CD8-positive, alpha-beta memory T cell (primary cell): ENCODE measurements at regions not wholly inside any gene's neighbourhood (a gene's known extent, or its start where the extent isn't known, plus 50 kb on each side); places are given as distances from the start of the nearest gene placed in this dataset.

Experiments
- CTCF ChIA-PET: fragments of 350-600 bp; sonication (Branson Sonifier 250); formaldehyde crosslinking; loops from one replicate; lab custom pipeline; 2021; ENCODE audit warnings: antibody characterized with exemption; lab: Charles Lee
- POLR2A ChIA-PET: fragments of 350-600 bp; sonication (Branson Sonifier 250); formaldehyde crosslinking; loops from one replicate; lab custom pipeline; 2021; ENCODE audit warnings: antibody characterized with exemption; lab: Charles Lee
- DNase-seq, 5 donors: peaks; one replicate each; pipeline versions ENCODE4 v3.0.0 to v3.0.0-alpha.2; 2020 to 2022; ENCODE audit warnings: mixed read lengths in 1 of 5
- H3K27ac ChIP-seq: one replicate; pipeline ENCODE4 v1.7.0; 2013; ENCODE audit warnings: low read depth, mild to moderate bottlenecking, low read length, moderate library complexity
- H3K27me3 ChIP-seq: 2 replicates; pipeline ENCODE4 v1.7.0; 2013; ENCODE audit warnings: low read length, mild to moderate bottlenecking; ENCODE audit not compliant: insufficient read depth, poor library complexity, severe bottlenecking
- H3K36me3 ChIP-seq: 2 replicates; pipeline ENCODE4 v1.7.0; 2013; ENCODE audit warnings: mild to moderate bottlenecking, low read length, moderate library complexity; ENCODE audit not compliant: insufficient read depth
- H3K4me1 ChIP-seq: 2 replicates; pipeline ENCODE4 v1.7.0; 2013; ENCODE audit warnings: mild to moderate bottlenecking, low read length, moderate library complexity; ENCODE audit not compliant: insufficient read depth
- H3K4me3 ChIP-seq: 2 replicates; pipeline ENCODE4 v1.7.0; 2013; ENCODE audit warnings: mild to moderate bottlenecking, low read length
- H3K9me3 ChIP-seq: 2 replicates; pipeline ENCODE4 v1.7.0; 2013; ENCODE audit warnings: mild to moderate bottlenecking, low read length
- H3K27ac Mint-ChIP-seq, 8 donors: one replicate each; pipeline ENCODE4 v1.8.0; 2020 to 2021; ENCODE audit warnings: mixed read lengths in 8 of 8, mild to moderate bottlenecking in 6 of 8, inconsistent platforms in 3 of 8, moderate library complexity in 3 of 8
- H3K27me3 Mint-ChIP-seq, 2 donors: one replicate each; pipeline ENCODE4 v1.8.0; 2020 to 2021; ENCODE audit warnings: mixed read lengths in 2 of 2, mild to moderate bottlenecking in 1 of 2, moderate library complexity in 1 of 2
- H3K36me3 Mint-ChIP-seq, 3 donors: one replicate each; pipeline ENCODE4 v1.8.0; 2020 to 2021; ENCODE audit warnings: mixed read lengths in 3 of 3, inconsistent platforms in 1 of 3, mild to moderate bottlenecking in 1 of 3
- H3K4me1 Mint-ChIP-seq, 3 donors: one replicate each; pipeline ENCODE4 v1.8.0; 2020 to 2021; ENCODE audit warnings: mixed read lengths in 3 of 3, inconsistent platforms in 1 of 3, mild to moderate bottlenecking in 1 of 3
- H3K4me3 Mint-ChIP-seq, 7 donors: one replicate each; pipeline ENCODE4 v1.8.0; 2020 to 2021; ENCODE audit warnings: mixed read lengths in 7 of 7, mild to moderate bottlenecking in 6 of 7, moderate library complexity in 4 of 7, inconsistent platforms in 2 of 7
- H3K9me3 Mint-ChIP-seq, 5 donors: one replicate each; pipeline ENCODE4 v1.8.0; 2020 to 2022; ENCODE audit warnings: mixed read lengths in 5 of 5, mild to moderate bottlenecking in 3 of 5, moderate library complexity in 2 of 5, inconsistent platforms in 1 of 5

DNA sequence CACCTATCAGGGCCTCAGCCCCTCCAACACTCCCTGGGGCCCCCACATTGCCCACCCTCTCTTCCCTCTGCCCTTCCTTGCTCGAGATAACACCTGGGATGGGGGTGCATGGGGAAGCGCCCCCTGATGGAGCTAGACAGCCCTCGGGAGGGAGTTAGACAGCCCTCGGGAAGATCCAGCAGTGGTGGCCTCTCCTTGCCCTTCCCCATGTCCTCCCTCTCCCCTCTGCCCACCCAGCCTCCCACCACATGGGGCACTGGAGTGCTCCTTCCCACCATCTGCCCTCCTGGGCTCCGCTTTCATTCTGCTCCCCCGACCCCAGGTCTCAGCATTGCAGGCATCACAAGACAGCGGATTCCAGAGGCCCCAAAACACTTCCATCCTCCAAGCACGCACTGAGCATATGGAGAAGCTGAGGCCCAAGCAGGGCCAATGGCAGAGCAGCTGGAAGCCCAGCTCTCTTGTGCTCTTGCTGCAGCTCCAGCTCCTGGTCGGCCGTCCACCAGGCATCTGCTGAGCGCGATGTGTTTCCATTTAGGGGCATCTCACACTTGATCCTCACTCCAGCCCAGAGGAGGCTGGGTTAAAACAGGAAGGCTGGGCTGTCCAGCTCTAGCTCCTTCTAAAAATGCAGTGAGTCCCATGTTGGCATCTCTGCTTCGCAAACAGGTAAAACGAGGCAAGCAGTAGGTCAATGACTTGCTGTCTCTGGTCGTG lies 65.6 kb downstream of the IGLL1 start:
- Mint-ChIP-seq H3K27ac (no peak overlapping the region), H3K27me3 (peaks cover 5 to 27% of the 10 kb centered on the region in 2 donors), H3K4me3 (no peak overlapping the region), H3K4me1 (no peaks in the 10 kb centered on the region), H3K9me3 (no peaks in the 10 kb centered on the region), H3K36me3 (peaks cover 0 to 5% (median 0%) of the 10 kb centered on the region in 3 donors)
- Histone ChIP-seq H3K4me3 (no peak overlapping the region), H3K36me3 (no peaks in the 10 kb centered on the region), H3K4me1 (no peaks in the 10 kb centered on the region), H3K27ac (no peak overlapping the region), H3K9me3 (no peaks in the 10 kb centered on the region), H3K27me3 (no peaks in the 10 kb centered on the region)
- ChIA-PET POLR2A (no interaction called here), CTCF (no interaction called here)
- no peak for DNase-seq

GRCh38 chr22:23513705-23514104 lies 66.4 kb downstream of the IGLL1 start:
- Histone ChIP-seq H3K4me1 (no peaks in the 10 kb centered on the region), H3K27me3 (no peaks in the 10 kb centered on the region), H3K4me3 (no peak overlapping the region), H3K9me3 (no peaks in the 10 kb centered on the region), H3K27ac (no peak overlapping the region), H3K36me3 (no peaks in the 10 kb centered on the region)
- Mint-ChIP-seq H3K36me3 (peaks cover 0 to 5% (median 0%) of the 10 kb centered on the region in 3 donors), H3K27ac (no peak overlapping the region), H3K9me3 (no peaks in the 10 kb centered on the region), H3K27me3 (peaks cover 5 to 19% of the 10 kb centered on the region in 2 donors), H3K4me3 (no peak overlapping the region), H3K4me1 (no peaks in the 10 kb centered on the region)
- POLR2A ChIA-PET, result no interaction called here
- CTCF ChIA-PET, result no interaction called here
- DNase-seq, result no peak

DNA sequence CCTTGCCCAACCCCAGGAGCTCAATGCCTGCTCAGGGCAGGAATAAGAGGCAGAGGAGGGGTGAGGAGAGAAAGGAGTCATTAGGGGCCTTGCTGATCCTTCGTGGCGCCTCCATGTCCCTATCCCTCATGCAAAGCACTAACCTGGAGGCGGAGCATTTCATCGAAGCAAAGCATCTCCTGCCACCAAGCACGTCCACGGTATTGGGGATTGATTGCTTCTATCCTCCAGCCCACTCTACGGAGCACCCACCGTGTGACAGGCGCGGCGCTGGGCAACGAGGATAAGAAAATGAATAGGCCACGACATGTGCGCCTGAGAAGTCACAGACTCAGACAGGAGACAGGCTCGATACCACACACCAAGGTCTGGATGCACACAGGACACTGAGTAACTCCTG lies 67.0 kb downstream of the IGLL1 start:
- no peak overlapping the region for H3K4me3 Mint-ChIP-seq
- H3K27ac Mint-ChIP-seq, result no peak overlapping the region
- H3K27me3 Mint-ChIP-seq, result peaks cover 5 to 16% of the 10 kb centered on the region in 2 donors
- Histone ChIP-seq H3K27me3 (no peaks in the 10 kb centered on the region), H3K36me3 (no peaks in the 10 kb centered on the region), H3K9me3 (no peaks in the 10 kb centered on the region), H3K27ac (no peak overlapping the region), H3K4me1 (no peaks in the 10 kb centered on the region), H3K4me3 (no peak overlapping the region)
- CTCF ChIA-PET, result no interaction called here
- DNase-seq, result no peak
- H3K36me3 Mint-ChIP-seq, result peaks cover 0 to 5% (median 0%) of the 10 kb centered on the region in 3 donors
- no peaks in the 10 kb centered on the region for H3K9me3 Mint-ChIP-seq
- POLR2A ChIA-PET, result no interaction called here
- no peaks in the 10 kb centered on the region for H3K4me1 Mint-ChIP-seq

DNA sequence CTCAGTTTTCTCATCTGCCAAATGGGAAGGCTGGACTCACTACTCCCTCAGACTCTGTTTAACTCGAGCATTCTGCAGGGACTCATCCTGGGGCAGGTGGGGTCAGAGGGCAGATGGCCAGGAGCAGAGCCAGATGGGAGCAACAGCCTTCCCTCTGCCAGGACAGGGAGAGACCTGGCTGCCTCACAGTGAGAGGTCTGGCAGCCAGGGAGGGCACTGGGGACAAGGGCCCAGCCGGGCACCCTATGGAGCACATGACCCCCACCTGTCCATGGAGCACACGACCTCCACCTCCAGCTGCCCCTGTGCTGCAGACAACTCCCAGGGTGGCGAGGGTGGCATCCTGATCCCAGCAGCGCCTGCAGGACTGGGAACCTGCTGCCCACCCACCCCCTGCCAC lies 67.4 kb downstream of the IGLL1 start:
- peaks cover 7 to 12% of the 10 kb centered on the region in 2 donors for H3K27me3 Mint-ChIP-seq
- H3K36me3 ChIP-seq, result no peaks in the 10 kb centered on the region
- peaks cover 0 to 4% (median 0%) of the 10 kb centered on the region in 3 donors for H3K36me3 Mint-ChIP-seq
- H3K9me3 ChIP-seq, result no peaks in the 10 kb centered on the region
- CTCF ChIA-PET, result no interaction called here
- H3K4me3 ChIP-seq, result no peak overlapping the region
- no peaks in the 10 kb centered on the region for H3K4me1 Mint-ChIP-seq
- DNase-seq, result no peak
- H3K27me3 ChIP-seq, result no peaks in the 10 kb centered on the region
- H3K4me1 ChIP-seq, result no peaks in the 10 kb centered on the region
- no peaks in the 10 kb centered on the region for H3K9me3 Mint-ChIP-seq
- no peak overlapping the region for H3K27ac Mint-ChIP-seq
- no peak overlapping the region for H3K27ac ChIP-seq
- POLR2A ChIA-PET, result no interaction called here
- no peak overlapping the region for H3K4me3 Mint-ChIP-seq

DNA sequence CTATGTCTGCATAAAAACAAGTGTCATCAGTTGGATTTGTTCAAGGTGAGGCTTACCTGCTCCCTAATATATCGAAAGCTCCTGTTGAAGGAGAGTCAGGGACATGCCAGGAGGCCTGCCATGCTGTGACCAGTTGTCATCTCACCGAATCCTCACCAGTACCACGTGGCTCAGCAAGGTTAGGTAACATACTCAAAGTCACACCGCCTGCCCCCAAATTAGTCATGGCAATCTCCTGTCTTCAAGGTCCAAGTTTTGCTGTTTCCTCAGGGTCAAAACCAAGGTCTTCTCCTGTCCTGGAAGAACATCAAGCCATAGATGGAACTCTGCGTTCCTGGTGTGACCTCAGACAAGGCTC lies 67.8 kb downstream of the IGLL1 start:
- Mint-ChIP-seq H3K27ac (no peak overlapping the region), H3K27me3 (peaks cover 4 to 12% of the 10 kb centered on the region in 2 donors), H3K36me3 (no peaks in the 10 kb centered on the region), H3K4me1 (no peaks in the 10 kb centered on the region), H3K4me3 (no peak overlapping the region), H3K9me3 (no peaks in the 10 kb centered on the region)
- Histone ChIP-seq H3K36me3 (no peaks in the 10 kb centered on the region), H3K4me1 (no peaks in the 10 kb centered on the region), H3K4me3 (no peak overlapping the region), H3K27ac (no peak overlapping the region), H3K9me3 (no peaks in the 10 kb centered on the region), H3K27me3 (no peaks in the 10 kb centered on the region)
- no peak for DNase-seq
- ChIA-PET CTCF (no interaction called here), POLR2A (no interaction called here)

DNA sequence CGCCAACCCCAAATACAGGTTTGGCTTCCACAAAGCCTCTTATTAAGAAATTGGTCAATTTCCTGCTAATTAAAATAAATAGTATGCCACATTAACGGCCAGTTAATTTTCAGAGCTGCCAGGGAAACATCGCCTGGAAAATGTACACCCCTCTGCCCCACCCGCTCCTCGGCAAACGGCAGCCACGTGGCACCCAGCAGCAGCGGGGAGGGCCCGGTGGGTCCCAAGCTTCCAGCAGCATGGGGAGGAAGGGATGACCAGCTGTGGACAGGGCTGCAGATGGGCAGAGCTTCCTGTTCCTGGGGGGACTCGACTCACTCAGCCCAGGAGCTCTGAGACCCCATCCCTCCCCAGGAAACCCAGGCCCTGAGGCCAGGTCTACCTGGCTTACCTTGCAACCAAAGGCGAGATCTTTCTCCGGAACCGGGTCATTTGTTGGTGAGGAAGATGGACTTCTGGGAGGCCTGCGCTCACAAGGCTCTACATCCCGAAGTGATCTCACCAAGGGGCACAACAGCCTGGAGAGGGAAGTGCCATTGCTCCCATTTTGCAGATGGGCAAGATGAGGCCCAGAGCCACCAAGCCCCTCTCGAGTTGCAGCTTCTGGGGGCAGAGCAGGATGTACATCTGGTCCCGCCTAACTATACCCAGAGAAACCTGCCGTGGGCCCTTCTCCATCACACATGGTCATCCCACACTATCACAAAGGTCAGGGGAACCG lies 68.3 kb downstream of the IGLL1 start:
- H3K36me3 Mint-ChIP-seq, result no peaks in the 10 kb centered on the region
- no peaks in the 10 kb centered on the region for H3K27me3 ChIP-seq
- ChIA-PET POLR2A (no interaction called here), CTCF (no interaction called here)
- H3K36me3 ChIP-seq, result no peaks in the 10 kb centered on the region
- no peaks in the 10 kb centered on the region for H3K9me3 ChIP-seq
- no peak overlapping the region for H3K27ac ChIP-seq
- no peak overlapping the region for H3K4me3 Mint-ChIP-seq
- H3K4me1 ChIP-seq, result no peaks in the 10 kb centered on the region
- H3K27ac Mint-ChIP-seq, result no peak overlapping the region
- no peak overlapping the region for H3K4me3 ChIP-seq
- peaks cover 7 to 17% of the 10 kb centered on the region in 2 donors for H3K27me3 Mint-ChIP-seq
- H3K4me1 Mint-ChIP-seq, result no peaks in the 10 kb centered on the region
- no peak for DNase-seq
- H3K9me3 Mint-ChIP-seq, result no peaks in the 10 kb centered on the region

- Histone ChIP-seq H3K36me3 (no peaks in the 10 kb centered on the region), H3K27me3 (no peaks in the 10 kb centered on the region), H3K9me3 (no peaks in the 10 kb centered on the region), H3K27ac (no peak overlapping the region), H3K4me3 (no peak overlapping the region), H3K4me1 (no peaks in the 10 kb centered on the region)
- ChIA-PET CTCF (no interaction called here), POLR2A (no interaction called here)
- Mint-ChIP-seq H3K27me3 (peaks cover 10 to 18% of the 10 kb centered on the region in 2 donors), H3K36me3 (no peaks in the 10 kb centered on the region), H3K4me1 (no peaks in the 10 kb centered on the region), H3K9me3 (no peaks in the 10 kb centered on the region), H3K4me3 (no peak overlapping the region), H3K27ac (peak overlapping the region in 1 of 8 donors; percentile 14)
- DNase-seq, result peak in 1 of 5 donors; percentile 1
Observed at GRCh38 chr22:23509571-23510302, 70.4 kb downstream of the IGLL1 start.

DNA sequence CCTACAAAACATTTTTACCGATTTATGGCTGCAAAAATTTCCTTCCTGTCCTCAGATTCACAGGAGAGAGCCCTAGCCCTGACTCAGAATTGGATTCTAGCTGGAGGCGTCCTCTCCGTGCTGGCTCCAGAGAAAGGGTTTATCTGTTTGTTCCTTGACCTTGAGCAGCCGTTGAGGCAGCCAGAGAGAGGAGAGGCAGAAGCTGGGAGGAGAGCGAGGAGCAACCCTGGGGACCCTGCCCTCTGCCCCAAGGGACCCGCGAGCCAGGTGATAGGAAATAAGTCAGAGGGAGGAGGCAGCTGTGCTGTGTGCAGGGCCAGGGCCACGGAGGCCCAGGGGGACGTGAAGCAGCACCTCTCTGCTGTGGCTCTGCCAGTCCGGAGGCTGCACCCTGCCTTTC lies 75.6 kb downstream of the IGLL1 start:
- Mint-ChIP-seq H3K27ac (no peak overlapping the region), H3K4me3 (no peak overlapping the region), H3K36me3 (no peaks in the 10 kb centered on the region), H3K4me1 (no peaks in the 10 kb centered on the region), H3K9me3 (no peaks in the 10 kb centered on the region), H3K27me3 (peaks cover 17 to 38% of the 10 kb centered on the region in 2 donors)
- Histone ChIP-seq H3K4me3 (no peak overlapping the region), H3K27me3 (no peaks in the 10 kb centered on the region), H3K4me1 (no peaks in the 10 kb centered on the region), H3K9me3 (no peaks in the 10 kb centered on the region), H3K27ac (no peak overlapping the region), H3K36me3 (no peaks in the 10 kb centered on the region)
- POLR2A ChIA-PET, result no interaction called here
- CTCF ChIA-PET, result no interaction called here
- DNase-seq, result no peak
